Left renal cortex interstitium (tissue), 4 donors: ENCODE measurements at regions not wholly inside any gene's neighbourhood (a gene's known extent, or its start where the extent isn't known, plus 50 kb on each side); places are given as distances from the start of the nearest gene placed in this dataset.

Source experiments
- DNase-seq, 4 donors: peaks; one replicate each; pipeline ENCODE4 v3.0.0-alpha.2; 2013; ENCODE audit warnings: low read depth in 4 of 4, low spot score in 2 of 4, missing footprints in 1 of 4

GRCh38 chr2:138104071-138104470 lies 139.8 kb downstream of the HNMT start:
- no peak for DNase-seq

- DNase-seq = no peak
Observed at GRCh38 chr2:138105358-138105757, 141.1 kb downstream of the HNMT start.

- no peak for DNase-seq
Observed at GRCh38 chr2:138106606-138107005, 142.3 kb downstream of the HNMT start.

GRCh38 chr2:138107288-138107687 lies 143.0 kb downstream of the HNMT start:
- no peak for DNase-seq

- no peak for DNase-seq
Observed at GRCh38 chr2:138110453-138111083, 146.3 kb downstream of the HNMT start.

- no peak for DNase-seq
Observed at GRCh38 chr2:138112536-138112935, 148.3 kb downstream of the HNMT start.

- DNase-seq = no peak
Observed at GRCh38 chr2:138113871-138114525, 149.7 kb downstream of the HNMT start.

GRCh38 chr2:138115666-138116065 lies 151.4 kb downstream of the HNMT start:
- DNase-seq = no peak

- no peak for DNase-seq
Observed at GRCh38 chr2:138116456-138116855, 152.2 kb downstream of the HNMT start.

- no peak for DNase-seq
Observed at GRCh38 chr2:138121666-138122661, 157.7 kb downstream of the HNMT start.

- DNase-seq = no peak
Observed at GRCh38 chr2:138122891-138123290, 158.6 kb downstream of the HNMT start.

GRCh38 chr2:138123741-138124140 lies 159.5 kb downstream of the HNMT start:
- DNase-seq = no peak

GRCh38 chr2:138124521-138124920 lies 160.2 kb downstream of the HNMT start:
- DNase-seq = no peak

- DNase-seq = no peak
Observed at GRCh38 chr2:138125306-138126288, 161.3 kb downstream of the HNMT start.

- no peak for DNase-seq
Observed at GRCh38 chr2:138132108-138132507, 167.8 kb downstream of the HNMT start.

GRCh38 chr2:138137949-138138348 lies 173.7 kb downstream of the HNMT start:
- no peak for DNase-seq

- no peak for DNase-seq
Observed at GRCh38 chr2:138147796-138148195, 183.5 kb downstream of the HNMT start.

GRCh38 chr2:138155304-138155703 lies 191.0 kb downstream of the HNMT start:
- DNase-seq = no peak

GRCh38 chr2:138157372-138157771 lies 193.1 kb downstream of the HNMT start:
- DNase-seq = no peak

GRCh38 chr2:138170485-138170884 lies 206.2 kb downstream of the HNMT start:
- no peak for DNase-seq
